B cell (primary cell): ENCODE measurements at regions not wholly inside any gene's neighbourhood (a gene's known extent, or its start where the extent isn't known, plus 50 kb on each side); places are given as distances from the start of the nearest gene placed in this dataset.

Source experiments
- ATAC-seq: fragments of 200-7000 bp; cut with Tn5 transposase; one replicate; pipeline ENCODE4 v1.10.0; 2021; ENCODE audit warnings: low read depth, mild to moderate bottlenecking, moderate number of reproducible peaks, moderate library complexity
- CTCF ChIA-PET: fragments of 350-600 bp; sonication (Branson Sonifier 250); formaldehyde crosslinking; loops from one replicate; lab custom pipeline; 2021; ENCODE audit warnings: antibody characterized with exemption, inconsistent platforms; lab: Charles Lee
- POLR2A ChIA-PET: fragments of 350-600 bp; sonication (Branson Sonifier 250); formaldehyde crosslinking; loops from one replicate; lab custom pipeline; 2021; ENCODE audit warnings: antibody characterized with exemption; lab: Charles Lee
- DNase-seq: peaks from one replicate; pipeline ENCODE4 v3.0.0; 2013
- H2AFZ ChIP-seq: 2 replicates; pipeline ENCODE4 v1.6.1; 2012; ENCODE audit warnings: mild to moderate bottlenecking, low read depth, low read length; ENCODE audit not compliant: insufficient read depth, poor library complexity, severe bottlenecking
- H3K27ac ChIP-seq, 2 donors: 1 replicate in 1 of 2; 2 replicates in 1 of 2; pipeline ENCODE4 v1.5.1; 2012 to 2013; ENCODE audit warnings: low read length in 2 of 2, mild to moderate bottlenecking in 2 of 2, moderate library complexity in 1 of 2
- H3K27me3 ChIP-seq, 4 experiments: fragments of 200-600 bp in 1 of 4; sonication (generic) in 1 of 4; replicated peaks in 1 of 4; 1 replicate in 2 of 4; 2 replicates in 2 of 4; pipeline versions ENCODE4 v1.6.1 to v1.7.0; 2013 to 2016; ENCODE audit warnings: low read length in 3 of 4, mild to moderate bottlenecking in 2 of 4, mixed read lengths in 1 of 4, moderate library complexity in 1 of 4; ENCODE audit not compliant: insufficient read depth in 4 of 4, control insufficient read depth in 3 of 4; ENCODE audit errors: control extremely low read depth in 1 of 4
- H3K36me3 ChIP-seq, 2 experiments: replicated peaks in 1 of 2; 1 replicate in 1 of 2; 2 replicates in 1 of 2; pipeline versions ENCODE4 v1.6.1 to v1.7.1; 2013; ENCODE audit warnings: low read length in 1 of 2; ENCODE audit not compliant: insufficient read depth in 2 of 2, control insufficient read depth in 1 of 2; ENCODE audit errors: control extremely low read depth in 1 of 2, extremely low read depth in 1 of 2
- H3K4me1 ChIP-seq, 2 donors: fragments of 200-600 bp in 1 of 2; sonication (generic) in 1 of 2; 1 replicate in 1 of 2; 2 replicates in 1 of 2; pipeline versions ENCODE4 v1.5.1 to v1.6.1; 2013 to 2017; ENCODE audit warnings: low read length in 2 of 2; ENCODE audit not compliant: control insufficient read depth in 2 of 2, insufficient read depth in 2 of 2
- H3K4me2 ChIP-seq: replicated peaks from 2 replicates; pipeline ENCODE3; 2012; ENCODE audit warnings: mild to moderate bottlenecking, low read depth, low read length; ENCODE audit not compliant: poor library complexity, severe bottlenecking
- H3K4me3 ChIP-seq, 5 experiments: fragments of 200-600 bp in 1 of 5; sonication (generic) in 1 of 5; 1 replicate in 3 of 5; 2 replicates in 2 of 5; pipeline versions ENCODE4 v1.5.1 to v1.7.0; 2011 to 2016; ENCODE audit warnings: low read length in 4 of 5, mild to moderate bottlenecking in 4 of 5, low read depth in 2 of 5, control low read depth in 1 of 5, moderate library complexity in 1 of 5; ENCODE audit not compliant: insufficient read depth in 1 of 5; ENCODE audit errors: control extremely low read depth in 1 of 5, extremely low read depth in 1 of 5
- H3K79me2 ChIP-seq: fragments of 200-600 bp; sonication (generic); one replicate; pipeline ENCODE4 v1.6.0; 2016; ENCODE audit warnings: low read length; ENCODE audit not compliant: control insufficient read depth, insufficient read depth
- H3K9ac ChIP-seq: fragments of 200-600 bp; sonication (generic); 2 replicates; pipeline ENCODE4 v1.6.1; 2017; ENCODE audit warnings: mild to moderate bottlenecking, low read length, moderate library complexity
- H3K9me3 ChIP-seq, 3 donors: one replicate each; pipeline versions ENCODE4 v1.6.1 to v1.7.1; 2013; ENCODE audit warnings: low read length in 2 of 3; ENCODE audit not compliant: control insufficient read depth in 2 of 3, insufficient read depth in 1 of 3; ENCODE audit errors: control extremely low read depth in 1 of 3
- H4K20me1 ChIP-seq: 2 replicates; pipeline ENCODE4 v1.6.0; 2012; ENCODE audit warnings: mild to moderate bottlenecking, low read length; ENCODE audit not compliant: insufficient read depth, control insufficient read depth, poor library complexity, severe bottlenecking
- H3K27ac Mint-ChIP-seq: one replicate; pipeline ENCODE4 v1.8.0; 2021; ENCODE audit warnings: mixed read lengths
- H3K27me3 Mint-ChIP-seq: one replicate; pipeline ENCODE4 v1.8.0; 2021; ENCODE audit warnings: mixed read lengths
- H3K4me1 Mint-ChIP-seq: one replicate; pipeline ENCODE4 v1.8.0; 2021; ENCODE audit warnings: mixed read lengths
- H3K4me3 Mint-ChIP-seq: one replicate; pipeline ENCODE4 v1.8.0; 2021; ENCODE audit warnings: mixed read lengths
- H3K9me3 Mint-ChIP-seq: one replicate; pipeline ENCODE4 v1.8.0; 2022; ENCODE audit warnings: mixed read lengths; ENCODE audit not compliant: insufficient read depth
- CTCF ChIP-seq: fragments of 200-600 bp; IDR thresholded peaks from one replicate; pipeline ENCODE4 v1.8.0; 2022; ENCODE audit warnings: antibody characterized with exemption, mild to moderate bottlenecking
- EZH2 ChIP-seq: IDR thresholded peaks from 2 replicates; pipeline ENCODE4 v1.6.1; 2012; ENCODE audit warnings: borderline replicate concordance, low read depth, mild to moderate bottlenecking, moderate library complexity, low read length; ENCODE audit not compliant: insufficient read depth, poor library complexity, severe bottlenecking
- WGBS: methylation state at CpG from one replicate; pipeline ENCODE4 v1.1.5; 2013; ENCODE audit warnings: missing lambda C conversion rate; ENCODE audit not compliant: insufficient coverage; 5-methylcytosine and 5-hydroxymethylcytosine counted together
- intact Hi-C: fragments of 100-400 bp; cut with micrococcal nuclease; formaldehyde crosslinking; loops from one replicate; pipeline ENCODE4 v1.10.0; 2022

- Mint-ChIP-seq H3K27me3 (no peaks in the 10 kb centered on the region), H3K4me1 (no peaks in the 10 kb centered on the region), H3K27ac (no peak overlapping the region), H3K9me3 (no peaks in the 10 kb centered on the region), H3K4me3 (no peak overlapping the region)
- Histone ChIP-seq H3K4me2 (no peak overlapping the region), H3K27ac (no peak overlapping the region), H3K9me3 (no peaks in the 10 kb centered on the region), H3K36me3 (no peaks in the 10 kb centered on the region), H4K20me1 (no peaks in the 10 kb centered on the region), H3K9ac (no peak overlapping the region), H3K4me1 (no peaks in the 10 kb centered on the region), H3K27me3 (no peaks in the 10 kb centered on the region), H2AFZ (no peak overlapping the region), H3K4me3 (no peak overlapping the region), H3K79me2 (no peaks in the 10 kb centered on the region)
- ChIA-PET CTCF (no interaction called here), POLR2A (no interaction called here)
- TF ChIP-seq CTCF (no peak), EZH2 (no peak)
- no peak for ATAC-seq
- 86% methylated on average over 1 of the region's 3 CpGs for WGBS
- intact Hi-C loops, result no loop called here
- no peak for DNase-seq
Measured at GRCh38 chr1:187960125-187960638, 1131.4 kb downstream of the PLA2G4A start.

- ATAC-seq (no peak), DNase-seq (no peak)
- Histone ChIP-seq H2AFZ (no peak overlapping the region), H3K9me3 (no peaks in the 10 kb centered on the region), H3K4me3 (no peak overlapping the region), H3K9ac (no peak overlapping the region), H3K4me2 (no peak overlapping the region), H3K36me3 (no peaks in the 10 kb centered on the region), H3K27ac (no peak overlapping the region), H3K27me3 (no peaks in the 10 kb centered on the region), H3K79me2 (no peaks in the 10 kb centered on the region), H3K4me1 (no peaks in the 10 kb centered on the region), H4K20me1 (no peaks in the 10 kb centered on the region)
- H3K9me3 Mint-ChIP-seq, result no peaks in the 10 kb centered on the region
- TF ChIP-seq EZH2, result no peak
- no peak for TF ChIP-seq CTCF
- ChIA-PET CTCF (no interaction called here), POLR2A (no interaction called here)
- intact Hi-C loops, result no loop called here
- H3K4me1 Mint-ChIP-seq, result no peaks in the 10 kb centered on the region
- no CpG with 5 or more reads among the region's 1 CpG for WGBS
- H3K4me3 Mint-ChIP-seq, result no peak overlapping the region
- no peak overlapping the region for H3K27ac Mint-ChIP-seq
- H3K27me3 Mint-ChIP-seq, result no peaks in the 10 kb centered on the region
Measured at GRCh38 chr1:187961895-187962294, 1133.1 kb downstream of the PLA2G4A start.
